Peyer's patch (tissue), 4 donors: ENCODE measurements at regions not wholly inside any gene's neighbourhood (a gene's known extent, or its start where the extent isn't known, plus 50 kb on each side); places are given as distances from the start of the nearest gene placed in this dataset.

Experiments used
- CTCF ChIP-seq, 6 experiments: fragments of 450-650 bp in 4 of 6; fragments of 200-600 bp in 2 of 6; sonication (generic) in 1 of 6; IDR thresholded peaks; one replicate each; pipeline ENCODE4 v1.5.1; 2017 to 2019; ENCODE audit warnings: antibody characterized with exemption in 6 of 6, mild to moderate bottlenecking in 3 of 6, moderate library complexity in 1 of 6
- POLR2A ChIP-seq, 2 donors: fragments of 450-650 bp; IDR thresholded peaks; one replicate each; pipeline ENCODE4 v1.5.1; 2017; ENCODE audit warnings: antibody characterized with exemption in 2 of 2, mild to moderate bottlenecking in 2 of 2, moderate library complexity in 2 of 2

- TF ChIP-seq CTCF (IDR thresholded peaks at IDR 0.05) (no peak), POLR2A (IDR thresholded peaks at IDR 0.05) (no peak)
Observed at GRCh38 chr10:90430186-90430585, 427.7 kb downstream of the HTR7 start.
